Neural cell (in vitro differentiated cells): ENCODE measurements at regions not wholly inside any gene's neighbourhood (a gene's known extent, or its start where the extent isn't known, plus 50 kb on each side); places are given as distances from the start of the nearest gene placed in this dataset.

ENCODE experiments used
- H2AFZ ChIP-seq: fragments of 200-600, 300-800 bp; sonication (generic), shearing (Covaris generic); 2 replicates; pipeline ENCODE4 v1.6.0; 2014; ENCODE audit warnings: low read depth, mild to moderate bottlenecking, antibody characterized with exemption, low read length, moderate library complexity
- H3F3A ChIP-seq: fragments of 200-600 bp; shearing (Covaris generic); 2 replicates; pipeline ENCODE4 v1.6.1; 2016; ENCODE audit warnings: mild to moderate bottlenecking, moderate library complexity, mixed read lengths, antibody characterized with exemption, low read length; ENCODE audit not compliant: insufficient read depth, poor library complexity, severe bottlenecking
- H3K27ac ChIP-seq: fragments of 200-600, 300-800 bp; sonication (generic), shearing (Covaris generic); 2 replicates; pipeline ENCODE4 v1.5.1; 2014; ENCODE audit warnings: mild to moderate bottlenecking, low read length, moderate library complexity
- H3K27me3 ChIP-seq: fragments of 300-800, 200-600 bp; sonication (generic), shearing (Covaris generic); 2 replicates; pipeline ENCODE4 v1.6.0; 2014; ENCODE audit warnings: mild to moderate bottlenecking, low read depth, low read length, moderate library complexity; ENCODE audit not compliant: insufficient read depth
- H3K36me3 ChIP-seq: fragments of 300-800, 200-600 bp; sonication (generic), shearing (Covaris generic); 2 replicates; pipeline ENCODE4 v1.5.1; 2014; ENCODE audit warnings: mild to moderate bottlenecking, antibody characterized with exemption, low read length, moderate library complexity; ENCODE audit not compliant: insufficient read depth
- H3K4me2 ChIP-seq: fragments of 300-800, 200-600 bp; sonication (generic), shearing (Covaris generic); 2 replicates; pipeline ENCODE4 v1.6.0; 2014; ENCODE audit warnings: mild to moderate bottlenecking, low read length
- H3K4me3 ChIP-seq: fragments of 300-800, 200-600 bp; sonication (generic), shearing (Covaris generic); 2 replicates; pipeline ENCODE4 v1.5.1; 2014; ENCODE audit warnings: mild to moderate bottlenecking, low read length, moderate library complexity
- H3K79me2 ChIP-seq: fragments of 200-600 bp; shearing (Covaris generic); replicated peaks from 2 replicates; pipeline ENCODE4 v1.6.0; 2014; ENCODE audit warnings: mild to moderate bottlenecking, low read length, moderate library complexity; ENCODE audit not compliant: insufficient read depth
- H3K9ac ChIP-seq: fragments of 300-800, 200-600 bp; sonication (generic), shearing (Covaris generic); 2 replicates; pipeline ENCODE4 v1.6.1; 2016; ENCODE audit warnings: mild to moderate bottlenecking, low read length, mixed read lengths
- H3K9me2 ChIP-seq: fragments of 200-600 bp; shearing (Covaris generic); 2 replicates; pipeline ENCODE4 v1.6.1; 2016; ENCODE audit warnings: mild to moderate bottlenecking, low read length, mixed read lengths; ENCODE audit not compliant: insufficient read depth
- H3K9me3 ChIP-seq: fragments of 200-600, 300-800 bp; sonication (generic), shearing (Covaris generic); 2 replicates; pipeline ENCODE4 v1.6.1; 2016; ENCODE audit warnings: mild to moderate bottlenecking, mixed run types, low read length, moderate library complexity, mixed read lengths
- H4K20me1 ChIP-seq: fragments of 200-600 bp; shearing (Covaris generic); 2 replicates; pipeline ENCODE4 v1.6.1; 2016; ENCODE audit warnings: mild to moderate bottlenecking, mixed run types; ENCODE audit not compliant: insufficient read depth
- EP300 ChIP-seq: fragments of 450-650 bp; conservative IDR thresholded peaks from 2 replicates; pipeline ENCODE4 v1.6.1; 2014; ENCODE audit warnings: antibody characterized with exemption, mild to moderate bottlenecking, moderate library complexity; ENCODE audit not compliant: poor library complexity, severe bottlenecking
- EZH2 ChIP-seq: fragments of 200-600, 300-800 bp; shearing (Covaris generic), sonication (generic); IDR thresholded peaks from 2 replicates; pipeline ENCODE4 v1.6.1; 2014; ENCODE audit warnings: antibody characterized with exemption, low read length, borderline replicate concordance, mild to moderate bottlenecking; ENCODE audit not compliant: insufficient read depth, poor library complexity, severe bottlenecking
- MXI1 ChIP-seq: fragments of 450-650 bp; conservative IDR thresholded peaks from 2 replicates; pipeline ENCODE4 v1.6.1; 2014; ENCODE audit warnings: antibody characterized with exemption, mild to moderate bottlenecking; ENCODE audit not compliant: poor library complexity, severe bottlenecking
- POLR2AphosphoS5 ChIP-seq: IDR thresholded peaks from 2 replicates; pipeline ENCODE4 v1.6.1; 2012
- RAD21 ChIP-seq: fragments of 450-650 bp; conservative IDR thresholded peaks from 2 replicates; pipeline ENCODE4 v1.6.1; 2014; ENCODE audit warnings: antibody characterized with exemption, mild to moderate bottlenecking, moderate library complexity
- SMC3 ChIP-seq: fragments of 450-650 bp; conservative IDR thresholded peaks from 2 replicates; pipeline ENCODE4 v1.6.1; 2014; ENCODE audit warnings: antibody characterized with exemption, mild to moderate bottlenecking, moderate library complexity; ENCODE audit not compliant: poor library complexity
- TAF1 ChIP-seq: IDR thresholded peaks from 2 replicates; pipeline ENCODE4 v1.6.1; 2012; ENCODE audit warnings: low read depth
- TF ChIP-seq, protein P1 (sequence below): fragments of 450-650 bp; IDR thresholded peaks from 2 replicates; pipeline ENCODE4 v1.5.1; 2014; ENCODE audit warnings: antibody characterized with exemption, mild to moderate bottlenecking, moderate library complexity; ENCODE audit not compliant: poor library complexity, severe bottlenecking
- TF ChIP-seq, protein P2 (sequence below): IDR thresholded peaks from 2 replicates; pipeline ENCODE4 v1.6.1; 2012; ENCODE audit warnings: borderline replicate concordance

- Histone ChIP-seq H3K9me3 (no peaks in the 10 kb centered on the region), H3K27me3 (no peaks in the 10 kb centered on the region), H4K20me1 (no peaks in the 10 kb centered on the region), H3K4me3 (no peak overlapping the region), H3K9ac (no peak overlapping the region), H3K27ac (no peak overlapping the region), H2AFZ (no peak overlapping the region), H3K4me2 (no peak overlapping the region), H3K36me3 (no peaks in the 10 kb centered on the region), H3F3A (no peaks in the 10 kb centered on the region), H3K9me2 (no peaks in the 10 kb centered on the region), H3K79me2 (no peaks in the 10 kb centered on the region)
- TF ChIP-seq, protein P1, sequence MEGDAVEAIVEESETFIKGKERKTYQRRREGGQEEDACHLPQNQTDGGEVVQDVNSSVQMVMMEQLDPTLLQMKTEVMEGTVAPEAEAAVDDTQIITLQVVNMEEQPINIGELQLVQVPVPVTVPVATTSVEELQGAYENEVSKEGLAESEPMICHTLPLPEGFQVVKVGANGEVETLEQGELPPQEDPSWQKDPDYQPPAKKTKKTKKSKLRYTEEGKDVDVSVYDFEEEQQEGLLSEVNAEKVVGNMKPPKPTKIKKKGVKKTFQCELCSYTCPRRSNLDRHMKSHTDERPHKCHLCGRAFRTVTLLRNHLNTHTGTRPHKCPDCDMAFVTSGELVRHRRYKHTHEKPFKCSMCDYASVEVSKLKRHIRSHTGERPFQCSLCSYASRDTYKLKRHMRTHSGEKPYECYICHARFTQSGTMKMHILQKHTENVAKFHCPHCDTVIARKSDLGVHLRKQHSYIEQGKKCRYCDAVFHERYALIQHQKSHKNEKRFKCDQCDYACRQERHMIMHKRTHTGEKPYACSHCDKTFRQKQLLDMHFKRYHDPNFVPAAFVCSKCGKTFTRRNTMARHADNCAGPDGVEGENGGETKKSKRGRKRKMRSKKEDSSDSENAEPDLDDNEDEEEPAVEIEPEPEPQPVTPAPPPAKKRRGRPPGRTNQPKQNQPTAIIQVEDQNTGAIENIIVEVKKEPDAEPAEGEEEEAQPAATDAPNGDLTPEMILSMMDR, result no peak
- TF ChIP-seq EP300 (no peak), MXI1 (no peak), SMC3 (no peak), POLR2AphosphoS5 (no peak), TAF1 (no peak), EZH2 (no peak), RAD21 (no peak)
- TF ChIP-seq, protein P2, sequence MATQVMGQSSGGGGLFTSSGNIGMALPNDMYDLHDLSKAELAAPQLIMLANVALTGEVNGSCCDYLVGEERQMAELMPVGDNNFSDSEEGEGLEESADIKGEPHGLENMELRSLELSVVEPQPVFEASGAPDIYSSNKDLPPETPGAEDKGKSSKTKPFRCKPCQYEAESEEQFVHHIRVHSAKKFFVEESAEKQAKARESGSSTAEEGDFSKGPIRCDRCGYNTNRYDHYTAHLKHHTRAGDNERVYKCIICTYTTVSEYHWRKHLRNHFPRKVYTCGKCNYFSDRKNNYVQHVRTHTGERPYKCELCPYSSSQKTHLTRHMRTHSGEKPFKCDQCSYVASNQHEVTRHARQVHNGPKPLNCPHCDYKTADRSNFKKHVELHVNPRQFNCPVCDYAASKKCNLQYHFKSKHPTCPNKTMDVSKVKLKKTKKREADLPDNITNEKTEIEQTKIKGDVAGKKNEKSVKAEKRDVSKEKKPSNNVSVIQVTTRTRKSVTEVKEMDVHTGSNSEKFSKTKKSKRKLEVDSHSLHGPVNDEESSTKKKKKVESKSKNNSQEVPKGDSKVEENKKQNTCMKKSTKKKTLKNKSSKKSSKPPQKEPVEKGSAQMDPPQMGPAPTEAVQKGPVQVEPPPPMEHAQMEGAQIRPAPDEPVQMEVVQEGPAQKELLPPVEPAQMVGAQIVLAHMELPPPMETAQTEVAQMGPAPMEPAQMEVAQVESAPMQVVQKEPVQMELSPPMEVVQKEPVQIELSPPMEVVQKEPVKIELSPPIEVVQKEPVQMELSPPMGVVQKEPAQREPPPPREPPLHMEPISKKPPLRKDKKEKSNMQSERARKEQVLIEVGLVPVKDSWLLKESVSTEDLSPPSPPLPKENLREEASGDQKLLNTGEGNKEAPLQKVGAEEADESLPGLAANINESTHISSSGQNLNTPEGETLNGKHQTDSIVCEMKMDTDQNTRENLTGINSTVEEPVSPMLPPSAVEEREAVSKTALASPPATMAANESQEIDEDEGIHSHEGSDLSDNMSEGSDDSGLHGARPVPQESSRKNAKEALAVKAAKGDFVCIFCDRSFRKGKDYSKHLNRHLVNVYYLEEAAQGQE, result no peak
These were observed 271.0 kb downstream of the C16orf95 start for GRCh38 chr16:87046235-87046634.

DNA sequence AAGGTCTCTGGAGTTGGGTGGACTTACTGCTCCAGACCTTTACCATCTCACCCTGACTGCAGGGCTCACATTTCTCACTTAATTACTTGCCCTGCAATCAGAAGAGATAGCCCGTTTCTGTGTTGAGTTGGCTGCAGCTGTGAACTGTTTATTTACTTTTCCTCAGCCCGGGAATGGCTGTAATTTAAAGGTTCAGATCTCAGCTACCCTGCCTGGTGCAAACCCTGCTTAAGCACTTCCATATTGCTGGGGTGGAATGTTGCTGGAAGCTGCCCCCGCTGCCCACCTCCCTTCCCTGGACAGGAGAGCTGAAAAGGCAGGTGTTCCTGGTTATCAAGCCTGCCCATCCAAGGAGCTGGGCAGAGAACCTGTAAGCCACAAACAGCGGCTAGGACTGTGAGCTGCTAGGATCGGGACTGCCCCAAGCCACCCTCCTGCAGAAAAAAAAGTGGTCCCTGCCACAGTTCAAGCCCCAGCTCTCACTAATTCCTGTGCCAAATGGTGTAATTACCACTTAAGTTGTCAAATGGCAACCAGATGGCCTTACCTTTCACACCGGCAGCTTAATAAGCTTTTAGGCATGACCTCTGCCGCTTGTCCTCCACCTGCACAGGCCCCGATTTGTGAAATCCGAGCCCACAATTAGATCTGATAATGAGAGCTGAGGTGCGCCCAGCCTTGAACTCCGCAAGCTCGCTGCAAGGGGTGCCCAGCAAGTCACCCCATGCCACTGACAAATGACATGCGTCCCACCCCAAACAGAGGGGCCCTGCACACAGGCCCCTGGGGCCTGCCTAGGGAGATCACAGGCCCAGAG is 269.8 kb downstream of the C16orf95 start:
- no peak overlapping the region for H2AFZ ChIP-seq
- no peak overlapping the region for H3K27ac ChIP-seq
- no peak overlapping the region for H3K4me2 ChIP-seq

More for the DNA sequence above, 269.8 kb downstream of the C16orf95 start:
- TF ChIP-seq EP300 (no peak), SMC3 (no peak), EZH2 (no peak), MXI1 (no peak), POLR2AphosphoS5 (no peak), TAF1 (no peak), RAD21 (no peak)
- TF ChIP-seq, protein P2, result no peak
- TF ChIP-seq, protein P1, result no peak
- Histone ChIP-seq H3K9ac (no peak overlapping the region), H3K9me2 (no peaks in the 10 kb centered on the region), H3K36me3 (no peaks in the 10 kb centered on the region), H3K79me2 (no peaks in the 10 kb centered on the region), H3K4me3 (no peak overlapping the region), H3K27me3 (no peaks in the 10 kb centered on the region), H4K20me1 (no peaks in the 10 kb centered on the region), H3F3A (no peaks in the 10 kb centered on the region), H3K9me3 (no peaks in the 10 kb centered on the region)
